ENCODE measurements at regions not wholly inside any gene's neighbourhood (a gene's known extent, or its start where the extent isn't known, plus 50 kb on each side); places are given as distances from the start of the nearest gene placed in this dataset.

DNA sequence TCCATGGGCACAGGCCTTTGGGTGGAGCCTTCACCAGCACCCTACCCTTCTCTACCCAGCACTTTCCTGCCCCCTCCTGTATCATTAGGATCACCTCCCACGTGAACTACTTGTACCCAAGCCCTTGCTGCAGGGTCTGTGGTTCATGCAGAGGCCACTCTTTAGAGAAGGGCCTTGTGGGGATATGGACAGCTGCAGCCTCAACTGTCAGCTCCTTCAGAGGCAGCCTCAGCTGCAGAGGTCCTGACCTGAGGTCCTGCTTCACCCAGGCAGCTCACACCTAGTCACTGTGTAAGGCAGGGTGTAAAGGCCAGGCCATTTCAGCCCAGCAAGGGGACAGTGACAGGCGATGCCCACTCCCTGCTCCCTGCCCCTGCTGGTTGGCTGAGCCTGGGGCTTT is 448.6 kb upstream of the PROK2 start:
- no peak overlapping the region for H3K4me2 ChIP-seq
- no peaks in the 10 kb centered on the region for H3K36me3 ChIP-seq (ENCODE audit: insufficient read depth)
- no peaks in the 10 kb centered on the region for H4K20me1 ChIP-seq (ENCODE audit: insufficient read depth)
- no peak overlapping the region for H3K9ac ChIP-seq
- no peaks in the 10 kb centered on the region for H3K27me3 ChIP-seq (ENCODE audit: insufficient read depth, low read depth)
- no peak overlapping the region for H3K4me3 ChIP-seq (IDR thresholded peaks at IDR 0.05; ENCODE audit: insufficient read depth, low read depth, low read length)
- no peaks in the 10 kb centered on the region for H3K79me2 ChIP-seq (ENCODE audit: insufficient read depth, low read depth)
- TF ChIP-seq, protein P1, sequence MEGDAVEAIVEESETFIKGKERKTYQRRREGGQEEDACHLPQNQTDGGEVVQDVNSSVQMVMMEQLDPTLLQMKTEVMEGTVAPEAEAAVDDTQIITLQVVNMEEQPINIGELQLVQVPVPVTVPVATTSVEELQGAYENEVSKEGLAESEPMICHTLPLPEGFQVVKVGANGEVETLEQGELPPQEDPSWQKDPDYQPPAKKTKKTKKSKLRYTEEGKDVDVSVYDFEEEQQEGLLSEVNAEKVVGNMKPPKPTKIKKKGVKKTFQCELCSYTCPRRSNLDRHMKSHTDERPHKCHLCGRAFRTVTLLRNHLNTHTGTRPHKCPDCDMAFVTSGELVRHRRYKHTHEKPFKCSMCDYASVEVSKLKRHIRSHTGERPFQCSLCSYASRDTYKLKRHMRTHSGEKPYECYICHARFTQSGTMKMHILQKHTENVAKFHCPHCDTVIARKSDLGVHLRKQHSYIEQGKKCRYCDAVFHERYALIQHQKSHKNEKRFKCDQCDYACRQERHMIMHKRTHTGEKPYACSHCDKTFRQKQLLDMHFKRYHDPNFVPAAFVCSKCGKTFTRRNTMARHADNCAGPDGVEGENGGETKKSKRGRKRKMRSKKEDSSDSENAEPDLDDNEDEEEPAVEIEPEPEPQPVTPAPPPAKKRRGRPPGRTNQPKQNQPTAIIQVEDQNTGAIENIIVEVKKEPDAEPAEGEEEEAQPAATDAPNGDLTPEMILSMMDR (conservative IDR thresholded peaks at IDR 0.05; ENCODE audit: low read depth, low read length) = no peak
- H2AFZ ChIP-seq (ENCODE audit: low read depth) = no peak overlapping the region
- H3K4me1 ChIP-seq (ENCODE audit: low read depth, poor library complexity, severe bottlenecking) = no peaks in the 10 kb centered on the region
- H3K27ac ChIP-seq = no peak overlapping the region

DNA sequence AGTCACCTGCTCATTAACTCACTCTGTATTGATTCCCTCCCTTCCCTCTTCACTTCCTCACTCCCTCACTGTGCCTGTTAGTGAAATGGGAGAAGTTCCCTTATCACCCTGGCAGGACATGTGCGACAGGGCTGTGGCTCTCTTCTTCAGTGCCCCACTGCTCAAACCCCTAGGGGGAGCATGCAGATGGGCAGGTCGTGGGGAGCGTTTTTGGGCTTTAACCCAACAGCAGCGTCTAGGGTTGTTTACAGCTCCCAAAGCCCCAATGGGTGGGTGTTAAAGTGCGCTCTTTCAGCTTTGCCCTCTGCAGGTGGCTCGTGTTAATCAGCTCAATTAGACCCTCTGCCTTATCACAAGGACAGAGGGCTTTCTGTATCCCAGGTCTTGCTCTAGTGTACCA is 447.8 kb upstream of the PROK2 start:
- no peak overlapping the region for H3K4me3 ChIP-seq (IDR thresholded peaks at IDR 0.05; ENCODE audit: insufficient read depth, low read depth, low read length)
- H4K20me1 ChIP-seq (ENCODE audit: insufficient read depth) = no peaks in the 10 kb centered on the region
- TF ChIP-seq, protein P1 (conservative IDR thresholded peaks at IDR 0.05; ENCODE audit: low read depth, low read length) = no peak
- no peak overlapping the region for H3K27ac ChIP-seq
- H2AFZ ChIP-seq (ENCODE audit: low read depth) = no peak overlapping the region
- no peaks in the 10 kb centered on the region for H3K27me3 ChIP-seq (ENCODE audit: insufficient read depth, low read depth)
- H3K36me3 ChIP-seq (ENCODE audit: insufficient read depth) = no peaks in the 10 kb centered on the region
- no peak overlapping the region for H3K4me2 ChIP-seq
- H3K4me1 ChIP-seq (ENCODE audit: low read depth, poor library complexity, severe bottlenecking) = no peaks in the 10 kb centered on the region
- no peak overlapping the region for H3K9ac ChIP-seq
- no peaks in the 10 kb centered on the region for H3K79me2 ChIP-seq (ENCODE audit: insufficient read depth, low read depth)

DNA sequence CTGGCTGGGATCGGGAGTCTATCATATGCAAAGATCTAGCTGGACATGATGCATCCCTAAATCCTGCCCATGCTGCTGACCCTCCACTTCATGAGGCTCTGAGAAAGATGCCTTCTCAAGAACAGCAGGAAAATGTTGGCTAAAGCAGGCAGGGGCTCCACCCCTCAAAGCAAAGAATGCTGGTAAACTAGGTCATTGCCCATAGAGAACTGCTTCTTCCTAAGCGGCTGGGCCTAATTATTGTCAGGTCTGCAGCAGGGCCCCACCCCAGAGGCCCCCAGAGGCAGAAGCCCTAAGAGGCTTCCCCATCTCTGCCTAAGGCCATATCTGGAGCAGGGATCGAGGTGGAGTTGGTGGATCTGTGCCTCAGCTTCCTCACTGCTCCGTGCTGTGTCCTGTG is 447.4 kb upstream of the PROK2 start:
- TF ChIP-seq, protein P1 (conservative IDR thresholded peaks at IDR 0.05; ENCODE audit: low read depth, low read length) = no peak
- H3K36me3 ChIP-seq (ENCODE audit: insufficient read depth) = no peaks in the 10 kb centered on the region
- H3K9ac ChIP-seq = no peak overlapping the region
- no peaks in the 10 kb centered on the region for H4K20me1 ChIP-seq (ENCODE audit: insufficient read depth)
- H3K4me3 ChIP-seq (IDR thresholded peaks at IDR 0.05; ENCODE audit: insufficient read depth, low read depth, low read length) = no peak overlapping the region
- H2AFZ ChIP-seq (ENCODE audit: low read depth) = no peak overlapping the region
- no peak overlapping the region for H3K4me2 ChIP-seq
- no peaks in the 10 kb centered on the region for H3K27me3 ChIP-seq (ENCODE audit: insufficient read depth, low read depth)
- H3K4me1 ChIP-seq (ENCODE audit: low read depth, poor library complexity, severe bottlenecking) = no peaks in the 10 kb centered on the region
- H3K27ac ChIP-seq = no peak overlapping the region
- H3K79me2 ChIP-seq (ENCODE audit: insufficient read depth, low read depth) = no peaks in the 10 kb centered on the region

DNA sequence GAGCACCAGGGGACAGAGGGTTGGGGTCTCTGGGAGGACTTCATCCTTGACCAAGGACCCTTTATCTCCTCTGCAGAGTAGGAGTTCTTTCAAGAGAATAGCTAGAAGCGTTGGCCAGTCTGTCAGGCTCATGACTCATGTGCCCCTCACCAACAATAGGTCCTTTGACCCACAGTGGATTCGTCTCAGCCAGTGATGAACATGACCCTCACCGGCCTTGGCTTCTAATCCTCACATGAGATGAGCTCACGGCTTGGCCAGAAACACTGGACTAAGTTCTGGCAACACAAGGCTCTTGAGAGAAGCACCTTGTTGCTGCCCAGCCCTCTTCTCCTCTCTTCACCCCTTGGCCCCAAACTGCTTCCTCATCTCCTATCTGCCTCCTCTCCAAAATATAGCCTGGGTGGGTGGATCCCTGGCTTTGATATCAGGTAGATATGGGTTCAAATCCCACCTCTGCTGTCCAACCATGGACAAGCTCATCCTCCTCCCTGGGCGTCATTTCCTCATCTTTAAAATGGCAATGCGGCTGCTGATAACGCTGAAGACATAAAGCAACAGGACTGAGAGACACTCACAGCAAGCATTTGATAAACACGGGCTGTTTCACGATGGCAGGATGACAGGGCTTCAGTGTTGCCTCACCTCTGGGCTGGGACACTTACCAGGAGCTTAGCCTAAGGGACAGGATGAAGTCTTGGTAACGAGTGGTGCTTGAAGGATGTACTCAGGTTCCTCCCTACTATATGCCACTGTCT is 446.7 kb upstream of the PROK2 start:
- Histone ChIP-seq H3K27ac (no peak overlapping the region), H4K20me1 (ENCODE audit: insufficient read depth) (no peaks in the 10 kb centered on the region), H3K79me2 (ENCODE audit: insufficient read depth, low read depth) (no peaks in the 10 kb centered on the region), H3K36me3 (ENCODE audit: insufficient read depth) (no peaks in the 10 kb centered on the region), H3K4me2 (no peak overlapping the region), H3K4me3 (IDR thresholded peaks at IDR 0.05; ENCODE audit: insufficient read depth, low read depth, low read length) (no peak overlapping the region), H3K4me1 (ENCODE audit: low read depth, poor library complexity, severe bottlenecking) (no peaks in the 10 kb centered on the region), H3K27me3 (ENCODE audit: insufficient read depth, low read depth) (no peaks in the 10 kb centered on the region), H2AFZ (ENCODE audit: low read depth) (no peak overlapping the region), H3K9ac (no peak overlapping the region)
- TF ChIP-seq, protein P1 (conservative IDR thresholded peaks at IDR 0.05; ENCODE audit: low read depth, low read length) = no peak
